Common myeloid progenitor, CD34-positive (primary cell): ENCODE measurements at regions not wholly inside any gene's neighbourhood (a gene's known extent, or its start where the extent isn't known, plus 50 kb on each side); places are given as distances from the start of the nearest gene placed in this dataset.

Source experiments
- CTCF ChIA-PET: fragments of 350-600 bp; sonication (Branson Sonifier 250); formaldehyde crosslinking; loops from one replicate; lab custom pipeline; 2021; ENCODE audit warnings: antibody characterized with exemption; lab: Charles Lee
- POLR2A ChIA-PET: fragments of 350-600 bp; sonication (Branson Sonifier 250); formaldehyde crosslinking; loops from one replicate; lab custom pipeline; 2021; ENCODE audit warnings: antibody characterized with exemption; lab: Charles Lee
- DNase-seq, 3 donors: peaks; one replicate each; pipeline versions ENCODE4 v3.0.0 to v3.0.0-alpha.2; 2013
- H3K27ac ChIP-seq, 2 experiments: 1 replicate in 1 of 2; 2 replicates in 1 of 2; pipeline ENCODE4 v1.7.0; 2013; ENCODE audit warnings: inconsistent platforms in 2 of 2, low read length in 2 of 2, mild to moderate bottlenecking in 2 of 2, low read depth in 1 of 2, moderate library complexity in 1 of 2; ENCODE audit not compliant: severe bottlenecking in 2 of 2, insufficient read depth in 1 of 2, poor library complexity in 1 of 2
- H3K27me3 ChIP-seq, 5 experiments: replicated peaks in 2 of 5; 1 replicate in 3 of 5; 2 replicates in 2 of 5; pipeline versions ENCODE4 v1.6.1 to v1.7.0; 2013; ENCODE audit warnings: low read length in 4 of 5, mild to moderate bottlenecking in 2 of 5, moderate library complexity in 2 of 5, inconsistent platforms in 1 of 5; ENCODE audit not compliant: insufficient read depth in 5 of 5, control insufficient read depth in 4 of 5
- H3K36me3 ChIP-seq, 4 experiments: 1 replicate in 2 of 4; 2 replicates in 2 of 4; pipeline versions ENCODE4 v1.6.1 to v1.7.0; 2013; ENCODE audit warnings: low read length in 3 of 4, control low read depth in 1 of 4, mild to moderate bottlenecking in 1 of 4; ENCODE audit not compliant: control insufficient read depth in 4 of 4, insufficient read depth in 4 of 4
- H3K4me1 ChIP-seq, 4 experiments: 1 replicate in 3 of 4; 2 replicates in 1 of 4; pipeline versions ENCODE4 v1.6.1 to v1.7.1; 2013; ENCODE audit warnings: low read length in 3 of 4, mild to moderate bottlenecking in 3 of 4, control low read depth in 1 of 4, inconsistent platforms in 1 of 4, moderate library complexity in 1 of 4; ENCODE audit not compliant: control insufficient read depth in 4 of 4, insufficient read depth in 4 of 4; ENCODE audit errors: control extremely low read depth in 1 of 4
- H3K4me3 ChIP-seq, 7 experiments: 1 replicate in 4 of 7; 2 replicates in 3 of 7; pipeline versions ENCODE4 v1.5.1 to v1.7.0; 2013; ENCODE audit warnings: mild to moderate bottlenecking in 7 of 7, low read length in 6 of 7, moderate library complexity in 6 of 7, inconsistent platforms in 2 of 7, low read depth in 2 of 7, control low read depth in 1 of 7; ENCODE audit not compliant: insufficient read depth in 4 of 7, control insufficient read depth in 1 of 7; ENCODE audit errors: extremely low read depth in 1 of 7
- H3K9me3 ChIP-seq, 5 experiments: 1 replicate in 4 of 5; 2 replicates in 1 of 5; pipeline versions ENCODE4 v1.6.1 to v1.7.1; 2013; ENCODE audit warnings: low read length in 4 of 5, mild to moderate bottlenecking in 2 of 5, inconsistent platforms in 1 of 5, low read depth in 1 of 5, moderate library complexity in 1 of 5; ENCODE audit not compliant: control insufficient read depth in 4 of 5, insufficient read depth in 2 of 5; ENCODE audit errors: control extremely low read depth in 1 of 5
- WGBS: methylation state at CpG from one replicate; pipeline ENCODE4 v1.1.5; 2013; ENCODE audit not compliant: insufficient coverage; 5-methylcytosine and 5-hydroxymethylcytosine counted together

DNA sequence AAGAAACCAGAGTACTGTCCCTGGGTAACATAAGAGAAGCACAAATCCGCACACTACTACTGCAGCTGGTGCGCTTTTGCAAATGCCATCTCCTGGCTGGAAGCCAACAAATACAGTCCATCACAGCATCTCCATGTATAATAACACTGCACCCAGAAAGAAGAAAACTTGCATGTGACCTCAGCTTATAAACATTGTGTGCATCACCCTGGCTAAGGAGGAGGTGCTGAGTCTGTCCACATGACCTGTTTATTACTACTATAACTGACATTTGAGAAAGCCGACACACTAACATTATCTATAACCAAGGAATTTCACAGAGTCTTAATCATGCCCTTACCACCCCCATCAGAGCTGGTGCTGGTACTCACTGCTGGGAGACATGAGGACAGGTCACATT lies 516.8 kb downstream of the CFAP47 start:
- ChIA-PET CTCF (interaction anchor here (0.5 kb wide), 1 partner anchor 180 kb away, joined by 3 read pairs; no protein-coding TSS in a partner anchor), POLR2A (no interaction called here)
- 94% methylated on average over 2 of the region's 3 CpGs for WGBS
- H3K4me1 ChIP-seq = no peaks in the 10 kb centered on the region
- H3K27me3 ChIP-seq = no peaks in the 10 kb centered on the region
- no peaks in the 10 kb centered on the region for H3K36me3 ChIP-seq
- no peak overlapping the region for H3K27ac ChIP-seq
- DNase-seq = no peak
- H3K4me3 ChIP-seq = no peak overlapping the region
- H3K9me3 ChIP-seq = no peaks in the 10 kb centered on the region

DNA sequence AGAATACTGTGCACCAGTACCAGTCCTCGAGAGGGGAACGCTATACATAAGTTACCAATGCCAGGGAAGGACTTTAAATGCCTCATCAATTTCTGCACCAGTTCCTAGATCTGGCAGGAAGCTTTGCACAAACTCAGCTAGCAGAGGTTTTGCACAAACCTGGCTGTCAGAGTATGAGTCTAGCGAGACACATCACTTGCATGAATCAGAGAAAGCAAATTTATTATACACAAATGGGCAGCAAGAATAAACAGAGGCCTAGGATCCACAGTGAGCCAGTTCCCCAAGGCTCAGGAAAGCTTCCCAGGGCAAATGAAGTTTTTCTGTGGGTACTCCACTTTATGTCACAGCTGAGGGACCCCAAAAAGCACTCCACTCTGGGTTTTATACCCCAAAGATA lies 523.5 kb downstream of the CFAP47 start:
- CTCF ChIA-PET = no interaction called here
- Histone ChIP-seq H3K27me3 (no peaks in the 10 kb centered on the region), H3K4me1 (no peaks in the 10 kb centered on the region), H3K9me3 (no peaks in the 10 kb centered on the region), H3K27ac (no peak overlapping the region), H3K36me3 (no peaks in the 10 kb centered on the region), H3K4me3 (no peak overlapping the region)
- WGBS = 89% methylated on average over 2 of the region's 3 CpGs
- POLR2A ChIA-PET = no interaction called here
- no peak for DNase-seq

DNA sequence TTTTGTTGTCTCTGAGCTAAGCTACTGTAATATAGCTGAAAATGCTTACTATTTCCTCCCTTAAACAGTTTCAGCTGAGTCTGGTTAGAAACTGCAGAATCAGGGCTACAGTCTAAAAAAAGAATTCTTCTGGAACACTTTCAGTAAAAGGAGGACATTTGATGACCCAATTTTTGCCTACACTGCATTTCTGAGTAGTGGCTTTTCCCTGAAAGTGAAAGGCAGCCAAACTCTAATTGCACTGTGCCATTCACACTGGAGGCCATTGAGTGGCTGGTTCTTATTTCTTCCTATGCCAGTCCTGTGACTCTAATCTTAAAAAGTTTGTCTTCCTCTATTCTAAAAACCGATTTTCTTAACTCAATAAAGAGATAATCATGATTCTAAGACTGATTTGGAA lies 526.0 kb downstream of the CFAP47 start:
- no peaks in the 10 kb centered on the region for H3K4me1 ChIP-seq
- no peak overlapping the region for H3K27ac ChIP-seq
- no peaks in the 10 kb centered on the region for H3K27me3 ChIP-seq
- no CpG with 5 or more reads among the region's 1 CpG for WGBS
- H3K4me3 ChIP-seq = no peak overlapping the region
- DNase-seq = no peak
- H3K36me3 ChIP-seq = no peaks in the 10 kb centered on the region
- CTCF ChIA-PET = no interaction called here
- POLR2A ChIA-PET = no interaction called here
- peaks cover 0 to 2% (median 0%) of the 10 kb centered on the region in 5 experiments for H3K9me3 ChIP-seq

DNA sequence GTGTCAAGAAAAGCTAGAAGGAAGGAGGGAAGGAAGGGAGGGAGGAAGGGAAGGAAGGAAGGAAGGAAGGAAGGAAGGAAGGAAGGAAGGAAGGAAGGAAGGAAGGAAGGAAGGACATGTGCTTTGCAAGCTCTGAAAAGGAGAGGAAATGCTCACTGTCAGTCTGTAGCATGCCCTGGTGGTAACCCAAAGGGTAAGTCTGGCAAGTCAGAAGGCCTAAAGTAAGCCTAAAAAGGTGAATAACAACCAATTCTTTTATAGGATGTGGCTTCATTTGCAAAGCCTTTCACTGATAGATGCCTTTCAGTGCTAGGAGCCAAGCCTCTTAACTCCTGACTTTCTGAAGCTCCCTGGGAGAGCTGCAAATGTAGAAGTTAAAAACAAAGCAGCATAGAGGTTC lies 542.6 kb downstream of the CFAP47 start:
- Histone ChIP-seq H3K36me3 (no peaks in the 10 kb centered on the region), H3K4me1 (no peaks in the 10 kb centered on the region), H3K4me3 (no peak overlapping the region), H3K9me3 (no peaks in the 10 kb centered on the region), H3K27ac (no peak overlapping the region), H3K27me3 (no peaks in the 10 kb centered on the region)
- ChIA-PET CTCF (interaction anchor here (1.0 kb wide), 1 partner anchor 700 kb away, joined by 3 read pairs; no protein-coding TSS in a partner anchor), POLR2A (no interaction called here)
- no peak for DNase-seq

DNA sequence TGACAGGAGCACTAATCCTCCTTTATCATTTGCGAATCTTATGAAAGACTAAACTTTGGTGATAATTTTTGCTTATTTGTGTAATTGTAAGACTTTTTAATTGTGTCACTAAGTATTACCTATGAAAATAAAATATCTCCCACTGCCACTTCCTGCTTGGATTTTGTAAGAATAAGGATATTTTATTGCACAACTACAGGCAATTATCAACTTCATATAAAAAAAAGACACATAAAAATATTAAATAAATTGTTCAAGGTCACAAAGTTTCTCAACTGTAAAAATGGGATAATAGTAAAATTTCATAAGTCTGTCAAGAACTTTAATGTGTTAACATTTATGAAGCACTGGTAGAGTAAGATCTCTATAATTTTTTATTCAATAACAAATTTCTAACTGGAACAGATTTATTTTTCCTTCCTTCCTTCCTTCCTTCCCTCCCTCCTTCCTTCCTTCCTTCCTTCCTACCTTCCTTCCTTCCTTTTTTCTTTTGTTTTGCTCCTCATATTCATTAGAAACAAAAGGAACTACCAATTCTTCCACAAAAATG lies 527.6 kb upstream of the FAM47C start:
- Histone ChIP-seq H3K4me1 (no peaks in the 10 kb centered on the region), H3K27me3 (no peaks in the 10 kb centered on the region), H3K36me3 (no peaks in the 10 kb centered on the region), H3K4me3 (no peak overlapping the region), H3K27ac (no peak overlapping the region), H3K9me3 (no peaks in the 10 kb centered on the region)
- ChIA-PET CTCF (no interaction called here), POLR2A (no interaction called here)
- WGBS = no CpG with 5 or more reads among the region's 1 CpG
- DNase-seq = no peak

DNA sequence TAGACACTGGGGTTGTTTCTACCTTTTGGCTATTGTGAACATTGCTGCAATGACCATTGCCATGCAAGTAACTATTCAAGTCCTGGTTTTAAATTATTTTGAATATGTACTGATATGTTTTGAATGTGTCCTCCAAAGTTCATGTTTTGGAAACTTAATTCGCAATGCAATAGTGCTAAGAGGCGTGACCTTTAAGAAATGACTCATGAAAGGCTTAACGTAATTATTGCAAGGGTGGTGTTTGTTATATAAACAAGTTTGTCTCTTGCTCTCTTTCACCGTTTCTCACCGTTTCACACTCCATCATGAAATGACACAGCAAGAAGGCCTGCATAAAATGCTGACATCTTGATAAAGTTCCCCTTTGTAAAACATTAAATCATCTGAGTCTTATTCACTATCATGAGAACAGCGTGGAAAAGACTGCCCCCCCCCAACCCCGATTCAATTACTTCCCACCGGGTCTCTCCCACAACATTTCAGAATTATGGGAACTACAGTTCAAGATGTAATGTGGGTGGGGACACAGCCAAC lies 506.9 kb upstream of the FAM47C start:
- Histone ChIP-seq H3K36me3 (no peaks in the 10 kb centered on the region), H3K9me3 (no peaks in the 10 kb centered on the region), H3K4me3 (no peak overlapping the region), H3K27ac (no peak overlapping the region), H3K27me3 (no peaks in the 10 kb centered on the region), H3K4me1 (no peaks in the 10 kb centered on the region)
- 87% methylated on average over 3 of the region's 8 CpGs for WGBS
- ChIA-PET CTCF (no interaction called here), POLR2A (no interaction called here)
- DNase-seq = no peak

DNA sequence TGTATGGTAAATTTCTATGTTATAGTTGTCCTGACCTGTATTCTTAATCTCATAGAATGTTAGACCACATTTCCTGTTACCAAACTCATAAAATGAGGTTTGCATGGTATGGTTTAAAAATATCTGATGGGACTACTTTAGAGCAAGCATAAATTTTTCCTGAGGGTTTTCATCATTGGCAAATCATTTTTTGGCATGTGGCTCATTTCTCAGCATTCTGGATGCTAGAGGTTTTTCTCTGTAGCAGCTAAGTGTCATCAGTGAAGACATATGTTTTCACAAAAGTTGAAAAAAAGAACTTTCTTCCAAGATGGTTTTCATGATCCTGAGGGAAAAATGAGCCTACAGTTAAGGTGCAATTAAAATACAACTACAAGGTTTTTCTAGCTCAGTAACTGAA lies 503.5 kb upstream of the FAM47C start:
- ChIA-PET POLR2A (no interaction called here), CTCF (no interaction called here)
- DNase-seq = no peak
- no peaks in the 10 kb centered on the region for H3K4me1 ChIP-seq
- no peak overlapping the region for H3K27ac ChIP-seq
- no peaks in the 10 kb centered on the region for H3K27me3 ChIP-seq
- H3K4me3 ChIP-seq = no peak overlapping the region
- H3K36me3 ChIP-seq = no peaks in the 10 kb centered on the region
- peaks cover 0 to 5% (median 0%) of the 10 kb centered on the region in 5 experiments for H3K9me3 ChIP-seq
